ENCODE measurements at regions not wholly inside any gene's neighbourhood (a gene's known extent, or its start where the extent isn't known, plus 50 kb on each side); places are given as distances from the start of the nearest gene placed in this dataset.

- H3K4me1 Mint-ChIP-seq (ENCODE audit: unreplicated experiment): peaks cover 4% of the 10 kb centered on the region
- peaks cover 47% of the 10 kb centered on the region for H3K27me3 Mint-ChIP-seq
- H3K27ac Mint-ChIP-seq: no peak overlapping the region
- H3K9me3 Mint-ChIP-seq: no peaks in the 10 kb centered on the region
- no peaks in the 10 kb centered on the region for H3K36me3 Mint-ChIP-seq
- DNase-seq (ENCODE audit: extremely low spot score, unreplicated experiment): peak; percentile 31
- no peak overlapping the region for H3K4me3 Mint-ChIP-seq
- TF ChIP-seq, protein P1, sequence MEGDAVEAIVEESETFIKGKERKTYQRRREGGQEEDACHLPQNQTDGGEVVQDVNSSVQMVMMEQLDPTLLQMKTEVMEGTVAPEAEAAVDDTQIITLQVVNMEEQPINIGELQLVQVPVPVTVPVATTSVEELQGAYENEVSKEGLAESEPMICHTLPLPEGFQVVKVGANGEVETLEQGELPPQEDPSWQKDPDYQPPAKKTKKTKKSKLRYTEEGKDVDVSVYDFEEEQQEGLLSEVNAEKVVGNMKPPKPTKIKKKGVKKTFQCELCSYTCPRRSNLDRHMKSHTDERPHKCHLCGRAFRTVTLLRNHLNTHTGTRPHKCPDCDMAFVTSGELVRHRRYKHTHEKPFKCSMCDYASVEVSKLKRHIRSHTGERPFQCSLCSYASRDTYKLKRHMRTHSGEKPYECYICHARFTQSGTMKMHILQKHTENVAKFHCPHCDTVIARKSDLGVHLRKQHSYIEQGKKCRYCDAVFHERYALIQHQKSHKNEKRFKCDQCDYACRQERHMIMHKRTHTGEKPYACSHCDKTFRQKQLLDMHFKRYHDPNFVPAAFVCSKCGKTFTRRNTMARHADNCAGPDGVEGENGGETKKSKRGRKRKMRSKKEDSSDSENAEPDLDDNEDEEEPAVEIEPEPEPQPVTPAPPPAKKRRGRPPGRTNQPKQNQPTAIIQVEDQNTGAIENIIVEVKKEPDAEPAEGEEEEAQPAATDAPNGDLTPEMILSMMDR (conservative IDR thresholded peaks at IDR 0.05): no peak
Observed at GRCh38 chr5:174300941-174301761, 255.6 kb downstream of the NSG2 start.

DNA sequence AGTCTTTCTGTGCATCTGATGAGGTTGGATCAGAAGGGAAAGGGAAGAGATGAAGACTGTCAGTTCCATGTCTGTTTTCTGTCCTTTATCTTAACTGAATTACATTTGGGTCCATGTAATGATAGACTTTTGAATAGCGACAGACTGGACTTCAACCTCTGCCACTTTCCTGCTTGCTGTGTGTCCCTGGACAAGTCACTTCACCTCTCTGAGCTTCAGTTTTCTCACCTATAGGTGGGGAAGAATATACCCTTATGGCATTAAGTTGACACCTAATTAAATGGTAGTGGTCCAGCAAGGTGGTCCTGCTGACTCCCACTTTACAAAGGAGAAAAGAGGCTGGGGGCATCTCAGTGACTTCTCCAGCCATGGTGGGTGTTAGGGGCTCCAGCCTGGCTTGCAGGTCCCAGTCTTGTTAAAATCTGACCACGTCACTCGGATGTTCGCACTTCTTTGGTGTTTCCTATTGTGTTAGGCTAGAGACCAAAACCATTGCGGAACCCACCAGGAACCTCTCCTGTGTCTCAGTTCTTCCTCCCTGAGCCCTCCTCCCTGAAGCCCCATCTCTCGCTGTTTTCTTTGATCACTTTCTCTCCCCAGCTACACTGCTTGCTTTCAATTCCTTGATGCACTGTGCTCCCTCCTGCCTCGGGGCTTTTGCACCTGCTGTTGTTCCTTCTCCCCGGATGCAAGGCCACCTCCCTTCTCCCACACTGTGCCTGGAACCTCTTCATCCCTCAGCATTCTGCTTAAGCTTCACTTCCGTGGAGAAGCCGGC, 256.5 kb downstream of the NSG2 start:
- DNase-seq (ENCODE audit: extremely low spot score, unreplicated experiment): peak; percentile 32

DNA sequence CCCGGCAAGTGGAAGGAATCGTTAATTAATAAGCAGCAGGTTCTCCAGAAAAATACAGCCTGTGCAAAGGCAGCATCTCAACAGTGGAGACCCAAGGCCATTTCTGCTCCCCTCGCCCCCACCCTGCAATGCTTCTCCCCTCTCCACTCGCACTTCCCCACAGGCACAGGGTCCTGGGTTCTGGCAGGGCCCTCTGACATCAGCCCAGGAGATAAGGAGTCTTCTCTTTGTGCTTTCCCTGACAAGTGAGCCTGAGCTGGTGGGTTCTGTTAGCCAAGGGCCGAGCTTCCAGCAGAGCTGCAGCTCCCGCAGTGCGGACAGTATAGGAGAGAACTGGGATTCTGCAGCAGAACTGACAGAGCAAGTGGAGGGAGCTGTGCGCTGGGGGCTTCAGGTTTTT, 257.5 kb downstream of the NSG2 start:
- no peak overlapping the region for H3K4me3 Mint-ChIP-seq
- peak; percentile 48 for DNase-seq (ENCODE audit: extremely low spot score, unreplicated experiment)

More for the DNA sequence above, 256.5 kb downstream of the NSG2 start:
- Mint-ChIP-seq H3K4me1 (ENCODE audit: unreplicated experiment) (peaks cover 4% of the 10 kb centered on the region), H3K4me3 (no peak overlapping the region), H3K27me3 (peaks cover 54% of the 10 kb centered on the region), H3K36me3 (no peaks in the 10 kb centered on the region), H3K9me3 (no peaks in the 10 kb centered on the region), H3K27ac (no peak overlapping the region)
- TF ChIP-seq, protein P1 (conservative IDR thresholded peaks at IDR 0.05): no peak

DNA sequence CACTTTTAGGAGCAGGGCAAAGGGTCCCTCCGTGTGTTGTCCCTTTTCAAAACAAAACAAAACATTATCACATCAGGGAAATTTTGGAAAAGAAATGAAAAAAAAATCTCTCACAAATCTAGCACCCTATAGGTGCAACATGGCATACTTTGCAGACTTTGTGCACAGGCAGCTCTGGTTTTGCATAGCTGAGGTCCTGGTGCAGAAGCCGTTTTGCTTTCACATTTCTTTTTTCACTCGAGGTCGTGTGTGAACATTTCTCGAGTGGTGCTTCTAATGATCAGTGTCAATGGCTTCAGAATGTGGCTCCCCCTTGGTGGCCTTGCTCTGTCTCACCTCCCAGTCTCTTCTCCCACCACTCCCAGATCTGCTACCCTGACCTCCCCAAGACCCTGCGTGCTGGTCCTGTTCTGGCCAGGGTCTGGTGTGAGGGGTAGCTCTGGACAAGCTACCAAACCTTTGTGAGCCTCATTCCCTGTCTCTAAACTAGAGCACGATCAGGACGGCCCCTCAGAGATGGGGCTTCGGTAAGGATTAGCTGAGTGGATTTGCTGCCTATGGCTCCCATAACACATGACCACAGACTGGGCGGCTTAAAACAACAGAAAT, 258.0 kb downstream of the NSG2 start:
- Mint-ChIP-seq H3K4me3 (no peak overlapping the region), H3K27ac (no peak overlapping the region), H3K4me1 (ENCODE audit: unreplicated experiment) (peaks cover 4% of the 10 kb centered on the region), H3K36me3 (no peaks in the 10 kb centered on the region), H3K9me3 (no peaks in the 10 kb centered on the region), H3K27me3 (peaks cover 56% of the 10 kb centered on the region)
- DNase-seq (ENCODE audit: extremely low spot score, unreplicated experiment): no peak
- TF ChIP-seq, protein P1 (conservative IDR thresholded peaks at IDR 0.05): no peak

More for the DNA sequence above, 257.5 kb downstream of the NSG2 start:
- H3K27ac Mint-ChIP-seq: no peak overlapping the region
- H3K27me3 Mint-ChIP-seq: peaks cover 56% of the 10 kb centered on the region
- H3K4me1 Mint-ChIP-seq (ENCODE audit: unreplicated experiment): peaks cover 4% of the 10 kb centered on the region
- no peaks in the 10 kb centered on the region for H3K36me3 Mint-ChIP-seq
- TF ChIP-seq, protein P1 (conservative IDR thresholded peaks at IDR 0.05): no peak
- no peaks in the 10 kb centered on the region for H3K9me3 Mint-ChIP-seq

DNA sequence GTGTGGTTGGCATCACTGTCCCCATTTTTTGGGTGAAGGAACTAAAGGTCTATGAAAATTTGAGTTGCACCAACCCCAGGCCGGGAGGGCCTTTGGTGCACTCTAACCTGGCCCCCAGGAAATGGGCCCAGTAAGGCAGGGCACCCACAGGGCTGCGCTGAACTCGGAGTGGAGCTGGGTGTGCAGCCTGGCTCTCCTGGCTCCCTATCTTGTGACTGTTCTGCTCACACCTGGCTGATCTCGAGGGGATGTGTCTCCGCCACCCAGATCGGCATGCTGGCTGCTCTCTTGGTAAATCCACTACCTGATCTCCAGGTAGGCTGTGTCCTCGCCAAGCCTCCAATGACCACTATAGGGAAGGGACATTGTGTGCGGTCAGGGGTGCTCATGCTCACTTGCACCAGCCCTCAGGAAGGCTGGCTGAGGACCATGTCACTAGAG, 259.8 kb downstream of the NSG2 start:
- H3K27ac Mint-ChIP-seq: no peak overlapping the region
- H3K27me3 Mint-ChIP-seq: peaks cover 60% of the 10 kb centered on the region
- no peak overlapping the region for H3K4me3 Mint-ChIP-seq
- H3K9me3 Mint-ChIP-seq: no peaks in the 10 kb centered on the region
- DNase-seq (ENCODE audit: extremely low spot score, unreplicated experiment): peak; percentile 54
- TF ChIP-seq, protein P1 (conservative IDR thresholded peaks at IDR 0.05): no peak
- peaks cover 4% of the 10 kb centered on the region for H3K4me1 Mint-ChIP-seq (ENCODE audit: unreplicated experiment)
- H3K36me3 Mint-ChIP-seq: no peaks in the 10 kb centered on the region
